Fibroblast of lung (primary cell): ENCODE measurements at regions not wholly inside any gene's neighbourhood (a gene's known extent, or its start where the extent isn't known, plus 50 kb on each side); places are given as distances from the start of the nearest gene placed in this dataset.

Experiments
- DNase-seq, 2 donors: peaks; one replicate each; pipeline versions ENCODE4 v3.0.0 to v3.0.0-alpha.2; 2010; ENCODE audit warnings: low read depth in 2 of 2
- H2AFZ ChIP-seq: 2 replicates; pipeline ENCODE4 v1.5.1; 2012; ENCODE audit warnings: low read length, control low read depth, inconsistent platforms
- H3K27ac ChIP-seq: 2 replicates; pipeline ENCODE4 v1.5.1; 2011; ENCODE audit warnings: low read length, control low read depth; ENCODE audit not compliant: insufficient read depth
- H3K27me3 ChIP-seq: 2 replicates; pipeline ENCODE4 v1.5.1; 2011; ENCODE audit warnings: mild to moderate bottlenecking, low read length; ENCODE audit not compliant: control insufficient read depth, insufficient read depth
- H3K36me3 ChIP-seq: 2 replicates; pipeline ENCODE4 v1.5.1; 2011; ENCODE audit warnings: low read length; ENCODE audit not compliant: control insufficient read depth, insufficient read depth
- H3K4me1 ChIP-seq: 2 replicates; pipeline ENCODE4 v1.5.1; 2011; ENCODE audit warnings: low read length; ENCODE audit not compliant: control insufficient read depth, insufficient read depth; ENCODE audit errors: extremely low read depth
- H3K4me2 ChIP-seq: 2 replicates; pipeline ENCODE4 v1.5.1; 2011; ENCODE audit warnings: low read length, control low read depth; ENCODE audit not compliant: insufficient read depth; ENCODE audit errors: extremely low read depth
- H3K4me3 ChIP-seq, 4 experiments: fragments of 200-600 bp in 1 of 4; sonication (generic) in 1 of 4; replicated peaks in 1 of 4; 2 replicates each; pipeline ENCODE4 v1.5.1; 2011 to 2016; ENCODE audit warnings: low read length in 4 of 4, low read depth in 3 of 4, mild to moderate bottlenecking in 3 of 4, control low read depth in 2 of 4, inconsistent platforms in 1 of 4, mixed read lengths in 1 of 4; ENCODE audit not compliant: insufficient read depth in 1 of 4; ENCODE audit errors: control extremely low read depth in 1 of 4
- H3K79me2 ChIP-seq: 2 replicates; pipeline ENCODE4 v1.5.1; 2012; ENCODE audit warnings: mild to moderate bottlenecking, low read length, inconsistent platforms; ENCODE audit not compliant: control insufficient read depth, insufficient read depth
- H3K9ac ChIP-seq: 2 replicates; pipeline ENCODE4 v1.5.1; 2011; ENCODE audit warnings: mild to moderate bottlenecking, low read length, control low read depth; ENCODE audit not compliant: insufficient read depth
- H3K9me3 ChIP-seq: 2 replicates; pipeline ENCODE4 v1.5.1; 2012; ENCODE audit warnings: low read depth, low read length; ENCODE audit not compliant: control insufficient read depth, insufficient read depth
- H4K20me1 ChIP-seq: 2 replicates; pipeline ENCODE4 v1.5.1; 2011; ENCODE audit warnings: low read length; ENCODE audit not compliant: control insufficient read depth, insufficient read depth; ENCODE audit errors: extremely low read depth
- EZH2 ChIP-seq: IDR thresholded peaks from 2 replicates; pipeline ENCODE4 v1.5.1; 2012; ENCODE audit warnings: low read length, control low read depth, mild to moderate bottlenecking; ENCODE audit errors: missing control alignments
- TF ChIP-seq, protein P1 (sequence below), 2 donors: IDR thresholded peaks in 1 of 2; conservative IDR thresholded peaks in 1 of 2; 1 replicate in 1 of 2; 2 replicates in 1 of 2; pipeline ENCODE4 v1.5.1; 2011 to 2012; ENCODE audit warnings: low read length in 2 of 2, control low read depth in 1 of 2, inconsistent platforms in 1 of 2, low read depth in 1 of 2, mild to moderate bottlenecking in 1 of 2

GRCh38 chr12:58046271-58046670 lies 104.9 kb downstream of the ATP23 start:
- Histone ChIP-seq H3K27ac (no peak overlapping the region), H3K9ac (no peak overlapping the region), H3K79me2 (no peaks in the 10 kb centered on the region), H3K4me1 (no peaks in the 10 kb centered on the region), H3K4me3 (no peak overlapping the region), H3K36me3 (no peaks in the 10 kb centered on the region), H3K9me3 (no peaks in the 10 kb centered on the region), H4K20me1 (no peaks in the 10 kb centered on the region), H3K4me2 (no peak overlapping the region), H2AFZ (no peak overlapping the region), H3K27me3 (no peaks in the 10 kb centered on the region)
- peak in 1 of 2 donors; percentile 6 for DNase-seq
- TF ChIP-seq, protein P1, sequence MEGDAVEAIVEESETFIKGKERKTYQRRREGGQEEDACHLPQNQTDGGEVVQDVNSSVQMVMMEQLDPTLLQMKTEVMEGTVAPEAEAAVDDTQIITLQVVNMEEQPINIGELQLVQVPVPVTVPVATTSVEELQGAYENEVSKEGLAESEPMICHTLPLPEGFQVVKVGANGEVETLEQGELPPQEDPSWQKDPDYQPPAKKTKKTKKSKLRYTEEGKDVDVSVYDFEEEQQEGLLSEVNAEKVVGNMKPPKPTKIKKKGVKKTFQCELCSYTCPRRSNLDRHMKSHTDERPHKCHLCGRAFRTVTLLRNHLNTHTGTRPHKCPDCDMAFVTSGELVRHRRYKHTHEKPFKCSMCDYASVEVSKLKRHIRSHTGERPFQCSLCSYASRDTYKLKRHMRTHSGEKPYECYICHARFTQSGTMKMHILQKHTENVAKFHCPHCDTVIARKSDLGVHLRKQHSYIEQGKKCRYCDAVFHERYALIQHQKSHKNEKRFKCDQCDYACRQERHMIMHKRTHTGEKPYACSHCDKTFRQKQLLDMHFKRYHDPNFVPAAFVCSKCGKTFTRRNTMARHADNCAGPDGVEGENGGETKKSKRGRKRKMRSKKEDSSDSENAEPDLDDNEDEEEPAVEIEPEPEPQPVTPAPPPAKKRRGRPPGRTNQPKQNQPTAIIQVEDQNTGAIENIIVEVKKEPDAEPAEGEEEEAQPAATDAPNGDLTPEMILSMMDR (conservative IDR thresholded peaks at IDR 0.05 in 1 of 2, IDR thresholded peaks at IDR 0.05 in 1 of 2; ENCODE audit: low read depth in 1 of 2, low read length in 2 of 2), result no peak
- no peak for TF ChIP-seq EZH2

- H3K79me2 ChIP-seq, result no peaks in the 10 kb centered on the region
- H3K9me3 ChIP-seq, result no peaks in the 10 kb centered on the region
- no peak overlapping the region for H2AFZ ChIP-seq
- no peaks in the 10 kb centered on the region for H3K36me3 ChIP-seq
- TF ChIP-seq, protein P1 (conservative IDR thresholded peaks at IDR 0.05 in 1 of 2, IDR thresholded peaks at IDR 0.05 in 1 of 2; ENCODE audit: low read depth in 1 of 2, low read length in 2 of 2), result no peak
- no peak for TF ChIP-seq EZH2
- H3K27me3 ChIP-seq, result no peaks in the 10 kb centered on the region
- no peak overlapping the region for H3K9ac ChIP-seq
- no peak overlapping the region for H3K4me2 ChIP-seq
- no peaks in the 10 kb centered on the region for H4K20me1 ChIP-seq
- H3K4me3 ChIP-seq, result no peak overlapping the region
- H3K27ac ChIP-seq, result no peak overlapping the region
- no peaks in the 10 kb centered on the region for H3K4me1 ChIP-seq
- no peak for DNase-seq
Measured at GRCh38 chr12:58051378-58051777, 110.0 kb downstream of the ATP23 start.

- no peak overlapping the region for H3K4me3 ChIP-seq
- no peak for TF ChIP-seq EZH2
- TF ChIP-seq, protein P1 (conservative IDR thresholded peaks at IDR 0.05 in 1 of 2, IDR thresholded peaks at IDR 0.05 in 1 of 2; ENCODE audit: low read depth in 1 of 2, low read length in 2 of 2), result no peak
- no peak for DNase-seq
Measured at GRCh38 chr12:58064666-58065065, 123.3 kb downstream of the ATP23 start.

More at GRCh38 chr12:58064666-58065065, 123.3 kb downstream of the ATP23 start:
- no peaks in the 10 kb centered on the region for H3K4me1 ChIP-seq
- no peak overlapping the region for H3K9ac ChIP-seq
- no peaks in the 10 kb centered on the region for H3K79me2 ChIP-seq
- no peak overlapping the region for H3K27ac ChIP-seq
- no peaks in the 10 kb centered on the region for H3K36me3 ChIP-seq
- H2AFZ ChIP-seq, result no peak overlapping the region
- H4K20me1 ChIP-seq, result no peaks in the 10 kb centered on the region
- H3K9me3 ChIP-seq, result no peaks in the 10 kb centered on the region
- no peak overlapping the region for H3K4me2 ChIP-seq
- H3K27me3 ChIP-seq, result no peaks in the 10 kb centered on the region
